Body of pancreas (tissue), 4 donors: ENCODE measurements at regions not wholly inside any gene's neighbourhood (a gene's known extent, or its start where the extent isn't known, plus 50 kb on each side); places are given as distances from the start of the nearest gene placed in this dataset.

Experiments used
- ATAC-seq: fragments of 150-250 bp; one replicate; pipeline ENCODE4 v1.9.1; 2016
- DNase-seq, 4 donors: peaks; one replicate each; pipeline ENCODE4 v3.0.0-alpha.2; 2019
- H3K27ac ChIP-seq, 4 donors: fragments of 200-600 bp; sonication (generic); 1 replicate in 3 of 4; 2 replicates in 1 of 4; pipeline versions ENCODE4 v1.5.1 to v1.6.1; 2016 to 2019; ENCODE audit warnings: mild to moderate bottlenecking in 1 of 4, mixed read lengths in 1 of 4, moderate library complexity in 1 of 4
- H3K27me3 ChIP-seq, 2 donors: fragments of 200-600 bp; sonication (generic); one replicate each; pipeline ENCODE4 v1.6.0; 2016; ENCODE audit warnings: mild to moderate bottlenecking in 1 of 2
- H3K36me3 ChIP-seq, 2 donors: fragments of 200-600 bp; sonication (generic); replicated peaks in 1 of 2; 2 replicates each; pipeline ENCODE4 v1.5.1; 2016; ENCODE audit warnings: low read depth in 2 of 2; ENCODE audit not compliant: insufficient read depth in 1 of 2
- H3K4me1 ChIP-seq: fragments of 200-600 bp; sonication (generic); one replicate; pipeline ENCODE4 v1.6.0; 2016
- H3K4me3 ChIP-seq, 2 donors: fragments of 200-600 bp; sonication (generic); 1 replicate in 1 of 2; 2 replicates in 1 of 2; pipeline ENCODE4 v1.5.1; 2016 to 2019
- H3K9me3 ChIP-seq, 3 donors: fragments of 200-600 bp; sonication (generic); 1 replicate in 2 of 3; 2 replicates in 1 of 3; pipeline ENCODE4 v1.5.1; 2016
- CTCF ChIP-seq, 7 experiments: fragments of 450-650 bp in 4 of 7; fragments of 200-600 bp in 3 of 7; sonication (generic) in 3 of 7; IDR thresholded peaks; one replicate each; pipeline ENCODE4 v1.5.1; 2016 to 2019; ENCODE audit warnings: antibody characterized with exemption in 7 of 7
- POLR2A ChIP-seq, 3 donors: fragments of 450-650 bp; IDR thresholded peaks; one replicate each; pipeline ENCODE4 v1.6.1; 2016; ENCODE audit warnings: antibody characterized with exemption in 3 of 3, mild to moderate bottlenecking in 2 of 3
- WGBS, 2 donors: methylation state at CpG; one replicate each; pipeline ENCODE4 v1.1.5; 2017; 5-methylcytosine and 5-hydroxymethylcytosine counted together
- intact Hi-C: fragments of 100-400 bp; cut with DNase I; formaldehyde crosslinking; loops from one replicate; pipeline ENCODE4 v1.15.1; 2023

- Histone ChIP-seq H3K9me3 (no peaks in the 10 kb centered on the region), H3K27ac (no peak overlapping the region), H3K4me3 (no peak overlapping the region), H3K27me3 (no peaks in the 10 kb centered on the region), H3K36me3 (no peaks in the 10 kb centered on the region), H3K4me1 (no peaks in the 10 kb centered on the region)
- no peak for TF ChIP-seq POLR2A (IDR thresholded peaks at IDR 0.05)
- intact Hi-C loops = no loop called here
- ATAC-seq (no peak), DNase-seq (no peak)
- 6 to 11% methylated on average over 1 of the region's 1 CpG for WGBS, 2 donors
Observed at GRCh38 chr11:39462506-39462905, 1996.9 kb downstream of the LRRC4C start.

GRCh38 chr11:39461066-39461465 is 1998.4 kb downstream of the LRRC4C start:
- no peaks in the 10 kb centered on the region for H3K4me1 ChIP-seq
- 40 to 52% methylated on average over 1 of the region's 1 CpG for WGBS, 2 donors

GRCh38 chr11:39459606-39460005 is 1999.8 kb downstream of the LRRC4C start:
- DNase-seq (no peak), ATAC-seq (no peak)
- H3K4me1 ChIP-seq = no peaks in the 10 kb centered on the region
- no peak overlapping the region for H3K4me3 ChIP-seq
- no peaks in the 10 kb centered on the region for H3K36me3 ChIP-seq
- intact Hi-C loops = no loop called here
- no peaks in the 10 kb centered on the region for H3K27me3 ChIP-seq
- no peak overlapping the region for H3K27ac ChIP-seq
- TF ChIP-seq POLR2A (IDR thresholded peaks at IDR 0.05) (no peak), CTCF (IDR thresholded peaks at IDR 0.05) (no peak)
- WGBS, 2 donors = 72 to 78% methylated on average over 6 of the region's 6 CpGs
- no peaks in the 10 kb centered on the region for H3K9me3 ChIP-seq

More at GRCh38 chr11:39461066-39461465, 1998.4 kb downstream of the LRRC4C start:
- ATAC-seq (no peak), DNase-seq (no peak)
- Histone ChIP-seq H3K9me3 (no peaks in the 10 kb centered on the region), H3K27me3 (no peaks in the 10 kb centered on the region), H3K27ac (no peak overlapping the region), H3K4me3 (no peak overlapping the region), H3K36me3 (no peaks in the 10 kb centered on the region)
- TF ChIP-seq CTCF (IDR thresholded peaks at IDR 0.05) (no peak), POLR2A (IDR thresholded peaks at IDR 0.05) (no peak)
- intact Hi-C loops = no loop called here

- intact Hi-C loops = no loop called here
- Histone ChIP-seq H3K9me3 (no peaks in the 10 kb centered on the region), H3K4me1 (no peaks in the 10 kb centered on the region), H3K36me3 (no peaks in the 10 kb centered on the region), H3K27me3 (no peaks in the 10 kb centered on the region), H3K4me3 (no peak overlapping the region), H3K27ac (no peak overlapping the region)
- DNase-seq (no peak), ATAC-seq (no peak)
- TF ChIP-seq CTCF (IDR thresholded peaks at IDR 0.05) (no peak), POLR2A (IDR thresholded peaks at IDR 0.05) (no peak)
- 65 to 68% methylated on average over 2 of the region's 2 CpGs for WGBS, 2 donors
Observed at GRCh38 chr11:39458481-39458880, 2001.0 kb downstream of the LRRC4C start.

GRCh38 chr11:39443424-39444022 is 2015.9 kb downstream of the LRRC4C start:
- ATAC-seq (no peak), DNase-seq (no peak)
- H3K27me3 ChIP-seq = no peaks in the 10 kb centered on the region
- no peak overlapping the region for H3K4me3 ChIP-seq
- no peaks in the 10 kb centered on the region for H3K9me3 ChIP-seq
- no peak overlapping the region for H3K27ac ChIP-seq
- TF ChIP-seq POLR2A (IDR thresholded peaks at IDR 0.05) = no peak
- no peak for TF ChIP-seq CTCF (IDR thresholded peaks at IDR 0.05)
- intact Hi-C loops = no loop called here
- no peaks in the 10 kb centered on the region for H3K4me1 ChIP-seq
- no peaks in the 10 kb centered on the region for H3K36me3 ChIP-seq
